ENCODE measurements at regions not wholly inside any gene's neighbourhood (a gene's known extent, or its start where the extent isn't known, plus 50 kb on each side); places are given as distances from the start of the nearest gene placed in this dataset.

GRCh38 chr5:82656341-82656761 is 378.2 kb upstream of the RPS23 start:
- Histone ChIP-seq H3K4me3 (ENCODE audit: low read depth, low read length) (no peak overlapping the region), H3K27me3 (ENCODE audit: insufficient read depth, low read depth, severe bottlenecking) (no peaks in the 10 kb centered on the region), H3K36me3 (no peaks in the 10 kb centered on the region), H3K27ac (no peak overlapping the region), H3K9me3 (ENCODE audit: severe bottlenecking) (no peaks in the 10 kb centered on the region)
- no peak for TF ChIP-seq CTCF (IDR thresholded peaks at IDR 0.05; ENCODE audit: low read depth, low read length)
- DNase-seq: no peak

- Histone ChIP-seq H3K36me3 (no peaks in the 10 kb centered on the region), H3K9me3 (ENCODE audit: severe bottlenecking) (no peaks in the 10 kb centered on the region), H3K27ac (no peak overlapping the region), H3K4me3 (ENCODE audit: low read depth, low read length) (no peak overlapping the region), H3K27me3 (ENCODE audit: insufficient read depth, low read depth, severe bottlenecking) (no peaks in the 10 kb centered on the region)
- DNase-seq: no peak
- TF ChIP-seq CTCF (IDR thresholded peaks at IDR 0.05; ENCODE audit: low read depth, low read length): no peak
Observed at GRCh38 chr5:82655078-82655477, 376.9 kb upstream of the RPS23 start.

- Histone ChIP-seq H3K27me3 (ENCODE audit: insufficient read depth, low read depth, severe bottlenecking) (no peaks in the 10 kb centered on the region), H3K4me3 (ENCODE audit: low read depth, low read length) (no peak overlapping the region), H3K9me3 (ENCODE audit: severe bottlenecking) (no peaks in the 10 kb centered on the region), H3K27ac (no peak overlapping the region), H3K36me3 (no peaks in the 10 kb centered on the region)
- TF ChIP-seq CTCF (IDR thresholded peaks at IDR 0.05; ENCODE audit: low read depth, low read length): no peak
- no peak for DNase-seq
Observed at GRCh38 chr5:82649943-82650342, 371.8 kb upstream of the RPS23 start.

- no peak overlapping the region for H3K27ac ChIP-seq
- H3K27me3 ChIP-seq (ENCODE audit: insufficient read depth, low read depth, severe bottlenecking): no peaks in the 10 kb centered on the region
- H3K4me3 ChIP-seq (ENCODE audit: low read depth, low read length): no peak overlapping the region
- TF ChIP-seq CTCF (IDR thresholded peaks at IDR 0.05; ENCODE audit: low read depth, low read length): no peak
- no peak for DNase-seq
- H3K36me3 ChIP-seq: no peaks in the 10 kb centered on the region
- no peaks in the 10 kb centered on the region for H3K9me3 ChIP-seq (ENCODE audit: severe bottlenecking)
Observed at GRCh38 chr5:82644766-82645165, 366.6 kb upstream of the RPS23 start.

- TF ChIP-seq CTCF (IDR thresholded peaks at IDR 0.05; ENCODE audit: low read depth, low read length): no peak
- Histone ChIP-seq H3K36me3 (no peaks in the 10 kb centered on the region), H3K27me3 (ENCODE audit: insufficient read depth, low read depth, severe bottlenecking) (no peaks in the 10 kb centered on the region), H3K27ac (no peak overlapping the region), H3K9me3 (ENCODE audit: severe bottlenecking) (no peaks in the 10 kb centered on the region), H3K4me3 (ENCODE audit: low read depth, low read length) (no peak overlapping the region)
- DNase-seq: no peak
Observed at GRCh38 chr5:82644229-82644628, 366.1 kb upstream of the RPS23 start.

GRCh38 chr5:82642313-82642712 is 364.2 kb upstream of the RPS23 start:
- Histone ChIP-seq H3K9me3 (ENCODE audit: severe bottlenecking) (no peaks in the 10 kb centered on the region), H3K4me3 (ENCODE audit: low read depth, low read length) (no peak overlapping the region), H3K27me3 (ENCODE audit: insufficient read depth, low read depth, severe bottlenecking) (no peaks in the 10 kb centered on the region), H3K36me3 (no peaks in the 10 kb centered on the region), H3K27ac (no peak overlapping the region)
- no peak for DNase-seq
- no peak for TF ChIP-seq CTCF (IDR thresholded peaks at IDR 0.05; ENCODE audit: low read depth, low read length)

Measured in WERI-Rb-1 (cell line).